ENCODE measurements at regions not wholly inside any gene's neighbourhood (a gene's known extent, or its start where the extent isn't known, plus 50 kb on each side); places are given as distances from the start of the nearest gene placed in this dataset.

DNA sequence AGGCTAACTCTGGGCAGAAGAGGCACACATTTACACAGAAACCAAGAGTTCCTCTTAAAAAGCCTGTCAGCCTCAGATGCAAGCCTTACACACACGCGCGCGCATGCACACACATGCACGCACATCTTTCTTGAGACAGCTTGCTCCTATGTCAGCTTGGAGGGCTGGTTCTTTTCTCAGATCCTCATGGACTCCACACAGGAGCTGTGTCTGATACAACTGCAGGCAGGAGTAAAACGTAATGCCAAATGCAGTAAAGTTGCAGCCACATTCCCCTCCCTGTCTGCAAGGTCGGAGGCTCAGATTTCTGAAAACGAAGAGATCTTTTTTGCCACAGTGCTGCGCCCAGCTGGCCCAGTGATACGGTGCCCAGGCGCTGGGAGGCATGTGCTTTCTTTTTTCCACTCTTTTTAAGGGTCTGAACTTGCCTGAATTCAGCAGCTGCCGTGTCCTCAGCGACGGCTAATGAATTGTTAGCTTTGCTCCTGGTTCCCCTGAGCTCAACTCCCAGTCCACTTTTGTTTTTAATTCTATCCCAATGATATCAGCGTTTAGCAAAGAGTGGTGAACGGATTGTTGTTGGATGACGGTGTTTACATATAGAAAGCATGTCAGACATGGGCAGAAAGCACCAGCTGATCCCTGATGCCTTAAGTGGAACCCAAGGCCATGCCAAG, 72.9 kb upstream of the FOXN3 start:
- H3K36me3 ChIP-seq (ENCODE audit: low read depth): no peaks in the 10 kb centered on the region
- no peak overlapping the region for H3K27ac ChIP-seq (ENCODE audit: poor library complexity, severe bottlenecking)
- no peak for ATAC-seq (ENCODE audit: low read depth)
- DNase-seq (ENCODE audit: low spot score): no peak
- H3K27me3 ChIP-seq (ENCODE audit: insufficient read depth, poor library complexity, severe bottlenecking): no peaks in the 10 kb centered on the region
- TF ChIP-seq CTCF (IDR thresholded peaks at IDR 0.05; ENCODE audit: poor library complexity, severe bottlenecking): no peak
- no peaks in the 10 kb centered on the region for H3K4me1 ChIP-seq (ENCODE audit: insufficient read depth, poor library complexity, severe bottlenecking)
- H3K9me3 ChIP-seq (ENCODE audit: severe bottlenecking): no peaks in the 10 kb centered on the region
- H3K4me3 ChIP-seq (ENCODE audit: severe bottlenecking): no peak overlapping the region

DNA sequence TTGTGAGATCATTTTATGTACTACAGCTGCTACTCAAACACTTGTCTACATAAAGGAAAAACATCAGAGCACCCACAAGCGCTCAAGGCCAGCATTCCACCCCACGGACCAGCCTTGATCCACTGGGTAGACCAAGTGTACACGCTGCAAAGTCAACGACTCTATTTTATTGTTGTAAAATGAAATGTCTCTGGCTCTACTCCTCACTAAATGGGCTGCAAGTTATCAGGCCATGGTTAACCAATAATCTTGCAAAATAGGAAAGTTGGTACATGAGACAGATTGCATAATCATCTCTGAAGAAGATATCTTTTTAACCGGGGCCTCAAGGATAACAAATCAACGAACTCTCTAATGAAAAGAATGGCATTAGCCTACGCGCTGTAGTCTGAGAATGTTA, 69.9 kb upstream of the FOXN3 start:
- DNase-seq (ENCODE audit: low spot score): no peak
- Histone ChIP-seq H3K27ac (ENCODE audit: poor library complexity, severe bottlenecking) (no peak overlapping the region), H3K4me1 (ENCODE audit: insufficient read depth, poor library complexity, severe bottlenecking) (no peaks in the 10 kb centered on the region), H3K4me3 (ENCODE audit: severe bottlenecking) (no peak overlapping the region), H3K36me3 (ENCODE audit: low read depth) (no peaks in the 10 kb centered on the region), H3K27me3 (ENCODE audit: insufficient read depth, poor library complexity, severe bottlenecking) (no peaks in the 10 kb centered on the region), H3K9me3 (ENCODE audit: severe bottlenecking) (no peaks in the 10 kb centered on the region)
- ATAC-seq (ENCODE audit: low read depth): no peak
- no peak for TF ChIP-seq CTCF (IDR thresholded peaks at IDR 0.05; ENCODE audit: poor library complexity, severe bottlenecking)

DNA sequence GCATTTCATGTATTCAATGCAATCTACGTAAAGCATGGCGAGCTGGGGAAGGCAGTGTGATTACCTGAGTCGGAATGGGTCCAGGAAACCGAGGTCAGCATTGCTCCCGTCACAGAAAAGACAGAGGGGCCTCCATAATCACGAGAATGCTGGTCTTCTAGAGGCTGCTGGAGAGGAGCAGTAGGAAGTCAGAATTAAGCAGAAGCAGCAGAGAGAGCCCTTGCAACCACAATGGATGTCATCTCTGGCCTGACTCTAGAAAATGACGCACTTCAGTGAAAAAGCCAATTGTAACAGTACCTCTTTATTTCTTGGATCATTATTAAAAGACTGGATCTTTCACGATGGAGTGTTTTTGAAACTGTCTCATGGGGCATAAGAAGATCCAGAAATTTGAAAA, 69.5 kb upstream of the FOXN3 start:
- no peaks in the 10 kb centered on the region for H3K9me3 ChIP-seq (ENCODE audit: severe bottlenecking)
- H3K27ac ChIP-seq (ENCODE audit: poor library complexity, severe bottlenecking): no peak overlapping the region
- no peaks in the 10 kb centered on the region for H3K4me1 ChIP-seq (ENCODE audit: insufficient read depth, poor library complexity, severe bottlenecking)
- no peak for DNase-seq (ENCODE audit: low spot score)
- H3K36me3 ChIP-seq (ENCODE audit: low read depth): no peaks in the 10 kb centered on the region
- H3K4me3 ChIP-seq (ENCODE audit: severe bottlenecking): no peak overlapping the region
- no peaks in the 10 kb centered on the region for H3K27me3 ChIP-seq (ENCODE audit: insufficient read depth, poor library complexity, severe bottlenecking)
- no peak for TF ChIP-seq CTCF (IDR thresholded peaks at IDR 0.05; ENCODE audit: poor library complexity, severe bottlenecking)
- no peak for ATAC-seq (ENCODE audit: low read depth)

- DNase-seq (ENCODE audit: low spot score) (no peak), ATAC-seq (ENCODE audit: low read depth) (peak; percentile 76)
- Histone ChIP-seq H3K4me3 (ENCODE audit: severe bottlenecking) (no peak overlapping the region), H3K4me1 (ENCODE audit: insufficient read depth, poor library complexity, severe bottlenecking) (peaks cover 4% of the 10 kb centered on the region), H3K27me3 (ENCODE audit: insufficient read depth, poor library complexity, severe bottlenecking) (no peaks in the 10 kb centered on the region), H3K9me3 (ENCODE audit: severe bottlenecking) (no peaks in the 10 kb centered on the region), H3K36me3 (ENCODE audit: low read depth) (no peaks in the 10 kb centered on the region), H3K27ac (ENCODE audit: poor library complexity, severe bottlenecking) (no peak overlapping the region)
- TF ChIP-seq CTCF (IDR thresholded peaks at IDR 0.05; ENCODE audit: poor library complexity, severe bottlenecking): no peak
Measured at GRCh38 chr14:89485264-89485663, 68.2 kb upstream of the FOXN3 start.

DNA sequence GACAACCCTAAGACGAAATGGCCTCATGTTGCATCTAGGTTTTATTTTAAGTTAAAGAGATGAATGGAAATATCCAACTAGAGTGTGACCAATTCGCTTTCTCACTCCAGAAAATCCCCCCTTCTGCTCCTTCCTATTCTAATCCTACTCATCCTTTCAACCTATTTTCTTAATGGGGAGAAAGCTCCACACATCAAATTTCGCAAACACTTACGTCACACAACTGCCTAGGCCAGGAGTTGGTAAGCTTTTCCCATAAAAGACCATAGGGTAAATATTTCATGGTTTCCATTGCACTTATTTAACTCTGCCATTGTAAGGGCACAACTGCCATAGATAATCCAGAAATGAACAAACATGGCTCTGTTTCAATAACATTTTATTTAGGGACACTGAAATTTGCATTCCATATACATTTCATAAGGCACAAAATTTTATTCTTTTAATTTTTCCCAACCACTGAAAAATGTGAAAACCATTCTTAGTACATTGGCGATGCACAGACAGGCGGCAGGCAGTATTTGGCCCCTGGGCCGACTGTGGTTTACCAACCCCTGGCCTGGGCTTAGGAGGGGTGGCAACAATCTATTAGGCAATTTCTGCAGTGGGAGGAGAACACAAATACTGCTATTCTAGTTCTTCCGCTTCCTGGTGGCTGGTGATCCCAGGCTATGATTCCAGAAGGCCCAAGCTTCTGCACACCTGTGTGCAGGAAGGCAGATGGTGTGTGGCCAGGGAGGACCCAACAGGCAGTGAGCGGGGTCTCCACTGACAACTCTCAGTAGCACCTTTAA, 67.2 kb upstream of the FOXN3 start:
- no peak for ATAC-seq (ENCODE audit: low read depth)
- no peak for TF ChIP-seq CTCF (IDR thresholded peaks at IDR 0.05; ENCODE audit: poor library complexity, severe bottlenecking)
- Histone ChIP-seq H3K9me3 (ENCODE audit: severe bottlenecking) (no peaks in the 10 kb centered on the region), H3K36me3 (ENCODE audit: low read depth) (no peaks in the 10 kb centered on the region), H3K4me3 (ENCODE audit: severe bottlenecking) (no peak overlapping the region), H3K27me3 (ENCODE audit: insufficient read depth, poor library complexity, severe bottlenecking) (no peaks in the 10 kb centered on the region), H3K27ac (ENCODE audit: poor library complexity, severe bottlenecking) (no peak overlapping the region), H3K4me1 (ENCODE audit: insufficient read depth, poor library complexity, severe bottlenecking) (peaks cover 8% of the 10 kb centered on the region)
- no peak for DNase-seq (ENCODE audit: low spot score)

Measured in RWPE2 (cell line).